GM10266 (cell line): ENCODE measurements at regions not wholly inside any gene's neighbourhood (a gene's known extent, or its start where the extent isn't known, plus 50 kb on each side); places are given as distances from the start of the nearest gene placed in this dataset.

Source experiments
- DNase-seq: peaks from one replicate; pipeline ENCODE4 v3.0.0; 2012; ENCODE audit errors: extremely low spot score
- TF ChIP-seq, protein P1 (sequence below): IDR thresholded peaks from 2 replicates; pipeline ENCODE4 v1.5.1; 2012; ENCODE audit warnings: mild to moderate bottlenecking, low read depth; ENCODE audit not compliant: control insufficient read depth, insufficient read depth; ENCODE audit errors: missing control alignments

DNA sequence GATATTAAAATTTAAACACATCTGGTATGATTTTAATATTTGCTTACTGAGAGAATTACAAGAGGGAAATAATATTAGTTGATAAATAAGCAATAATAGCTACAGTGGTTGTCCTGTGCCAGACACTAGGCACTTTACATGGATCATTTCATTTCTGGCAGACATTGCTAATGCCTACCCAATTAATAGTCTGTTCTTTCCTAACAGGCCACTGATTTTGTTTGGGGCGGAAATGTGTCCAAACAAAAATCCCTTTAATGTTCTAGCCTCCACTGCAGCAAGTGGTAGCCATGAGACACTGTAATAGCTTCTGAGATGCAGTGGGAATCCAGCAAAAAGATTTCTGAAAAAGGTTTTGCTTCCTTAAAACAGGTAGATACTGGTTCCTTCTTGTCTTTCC, 527.4 kb downstream of the CSNK1G3 start:
- DNase-seq, result no peak

DNA sequence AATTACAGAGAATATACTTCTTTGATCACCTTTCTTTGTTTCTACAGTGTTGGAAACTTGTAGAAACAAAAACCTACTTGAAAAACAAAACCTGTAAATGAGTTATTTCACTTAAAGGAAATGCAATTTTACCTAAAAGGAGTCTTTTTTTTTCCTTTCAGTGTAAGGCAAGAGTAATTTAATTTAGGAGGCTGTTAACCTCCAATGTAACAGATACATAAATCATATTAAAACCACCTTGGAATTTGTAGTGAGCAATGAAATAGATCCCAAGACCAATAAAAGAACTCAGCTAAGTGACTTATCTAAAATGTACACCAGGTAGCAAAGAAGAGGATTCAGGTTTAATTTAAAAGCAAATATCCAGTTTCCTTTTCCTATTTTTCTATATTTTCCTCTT, 524.8 kb downstream of the CSNK1G3 start:
- no peak for DNase-seq
- TF ChIP-seq, protein P1, sequence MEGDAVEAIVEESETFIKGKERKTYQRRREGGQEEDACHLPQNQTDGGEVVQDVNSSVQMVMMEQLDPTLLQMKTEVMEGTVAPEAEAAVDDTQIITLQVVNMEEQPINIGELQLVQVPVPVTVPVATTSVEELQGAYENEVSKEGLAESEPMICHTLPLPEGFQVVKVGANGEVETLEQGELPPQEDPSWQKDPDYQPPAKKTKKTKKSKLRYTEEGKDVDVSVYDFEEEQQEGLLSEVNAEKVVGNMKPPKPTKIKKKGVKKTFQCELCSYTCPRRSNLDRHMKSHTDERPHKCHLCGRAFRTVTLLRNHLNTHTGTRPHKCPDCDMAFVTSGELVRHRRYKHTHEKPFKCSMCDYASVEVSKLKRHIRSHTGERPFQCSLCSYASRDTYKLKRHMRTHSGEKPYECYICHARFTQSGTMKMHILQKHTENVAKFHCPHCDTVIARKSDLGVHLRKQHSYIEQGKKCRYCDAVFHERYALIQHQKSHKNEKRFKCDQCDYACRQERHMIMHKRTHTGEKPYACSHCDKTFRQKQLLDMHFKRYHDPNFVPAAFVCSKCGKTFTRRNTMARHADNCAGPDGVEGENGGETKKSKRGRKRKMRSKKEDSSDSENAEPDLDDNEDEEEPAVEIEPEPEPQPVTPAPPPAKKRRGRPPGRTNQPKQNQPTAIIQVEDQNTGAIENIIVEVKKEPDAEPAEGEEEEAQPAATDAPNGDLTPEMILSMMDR, result no peak

More for the DNA sequence above, 527.4 kb downstream of the CSNK1G3 start:
- TF ChIP-seq, protein P1, result no peak

DNA sequence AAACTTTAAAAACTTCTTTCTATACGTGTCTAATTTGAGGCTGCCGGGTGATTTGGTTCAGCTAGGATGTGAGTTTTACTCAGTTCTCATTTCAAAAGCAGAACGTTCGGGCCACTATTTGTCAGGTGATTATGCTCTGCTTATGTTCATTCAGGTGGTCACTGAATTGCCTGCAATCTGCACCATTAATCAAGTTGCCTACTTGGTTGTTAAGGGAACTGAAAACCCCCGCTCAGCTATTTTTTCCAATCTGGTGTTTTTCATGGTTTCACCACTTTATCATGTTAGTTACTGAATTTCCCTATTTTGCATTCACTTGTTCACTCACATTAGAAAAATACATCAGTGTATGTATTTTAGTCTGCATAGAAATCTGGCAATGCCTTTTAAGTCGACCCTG, 523.0 kb downstream of the CSNK1G3 start:
- TF ChIP-seq, protein P1, result no peak
- peak; percentile 29 for DNase-seq

DNA sequence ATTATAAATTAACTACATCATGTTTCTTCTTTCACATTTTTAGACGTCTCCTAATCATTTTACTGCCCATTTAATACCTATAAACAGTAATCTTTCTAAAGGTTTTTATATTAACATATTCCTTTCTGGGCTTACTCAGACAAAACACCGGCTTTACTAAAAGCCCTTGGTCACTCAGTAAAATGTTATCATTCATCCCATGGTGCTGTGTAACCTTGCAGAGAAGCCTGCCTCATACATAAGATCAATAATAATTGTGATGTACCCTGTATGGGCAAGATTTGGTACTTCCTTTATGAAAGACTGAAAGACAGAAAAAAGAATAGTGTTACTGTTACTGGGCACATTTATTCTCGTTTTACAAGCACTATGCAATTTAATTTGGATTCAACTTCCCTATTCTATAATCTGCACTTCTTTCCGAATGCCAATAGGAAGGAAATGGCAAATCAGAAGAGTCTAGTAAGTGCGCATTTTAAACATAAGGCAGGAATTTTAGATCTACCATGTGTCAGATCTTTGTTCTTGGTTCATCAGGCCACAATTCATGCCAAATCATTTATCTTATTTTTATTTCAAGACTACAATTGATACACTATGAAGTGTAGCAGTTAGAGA, 522.2 kb downstream of the CSNK1G3 start:
- no peak for DNase-seq
- TF ChIP-seq, protein P1, result no peak

DNA sequence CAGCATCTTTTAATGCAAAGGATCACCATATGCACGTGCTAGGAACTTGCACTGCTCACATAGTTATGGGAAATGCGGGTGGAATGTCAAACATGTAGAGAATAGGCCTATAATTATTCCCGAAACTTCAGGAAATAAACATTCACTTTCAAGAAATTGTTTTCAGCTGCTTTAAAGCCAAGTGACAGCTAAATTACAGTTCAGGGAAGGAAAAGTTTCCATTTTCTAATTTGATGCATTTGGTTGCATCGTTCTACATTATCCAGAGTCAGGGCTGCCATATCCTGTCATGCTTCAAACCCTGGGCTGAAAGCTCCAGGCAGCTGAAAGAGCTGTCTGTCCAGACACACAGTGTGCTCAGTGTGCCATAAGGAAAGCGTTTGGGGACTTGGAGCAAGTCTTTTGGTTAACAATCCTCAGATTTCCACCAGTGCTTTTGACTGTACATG, 518.1 kb downstream of the CSNK1G3 start:
- DNase-seq, result no peak

DNA sequence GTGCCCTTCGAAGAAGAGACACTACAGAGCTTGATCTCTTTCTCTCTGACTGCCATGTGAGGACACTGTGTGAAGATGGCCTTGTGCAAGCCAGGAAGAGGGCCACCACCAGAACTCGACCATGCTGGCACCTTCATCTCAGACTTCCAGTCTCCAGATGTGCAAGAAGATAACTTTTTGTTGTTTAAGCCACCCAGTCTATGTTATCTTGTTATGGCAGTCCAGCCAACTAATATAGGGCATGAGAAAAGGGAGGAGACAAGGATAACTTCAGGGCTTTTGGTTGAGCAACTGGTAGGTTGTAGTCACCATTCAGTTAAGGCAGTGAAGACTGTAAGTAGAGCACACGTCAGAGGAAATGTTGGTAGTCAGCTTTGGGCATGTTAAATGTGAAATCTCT, 515.5 kb downstream of the CSNK1G3 start:
- TF ChIP-seq, protein P1, result no peak
- DNase-seq, result no peak

More for the DNA sequence above, 518.1 kb downstream of the CSNK1G3 start:
- TF ChIP-seq, protein P1, result no peak

DNA sequence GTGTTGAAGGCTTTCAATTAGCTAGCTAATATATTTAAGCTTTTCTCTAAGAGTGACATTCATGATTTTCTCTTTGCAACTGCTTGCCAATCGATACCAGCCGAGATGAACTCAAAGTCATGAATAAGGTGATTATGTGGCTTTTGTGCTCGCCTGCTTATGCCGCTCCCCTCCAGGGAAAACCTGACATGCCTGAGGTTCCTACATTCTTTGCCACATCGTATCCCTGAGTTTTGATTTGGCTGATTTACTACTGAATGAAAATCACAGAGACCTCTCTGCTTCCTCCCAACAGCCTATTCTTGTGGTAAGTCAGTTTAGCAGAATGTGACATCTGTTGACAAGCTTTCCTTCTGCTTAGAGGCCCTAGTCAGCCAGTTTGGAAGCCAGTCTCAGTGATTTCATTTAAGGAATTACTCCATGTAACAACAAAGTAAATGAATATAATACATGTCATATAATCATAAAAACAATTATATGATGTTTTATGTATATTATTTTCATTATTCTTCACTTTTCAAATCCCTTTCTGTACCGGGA, 513.4 kb downstream of the CSNK1G3 start:
- DNase-seq, result no peak

More for the DNA sequence above, 513.4 kb downstream of the CSNK1G3 start:
- TF ChIP-seq, protein P1, result no peak
